ENCODE measurements at regions not wholly inside any gene's neighbourhood (a gene's known extent, or its start where the extent isn't known, plus 50 kb on each side); places are given as distances from the start of the nearest gene placed in this dataset.

- H3K27ac Mint-ChIP-seq = no peak overlapping the region
- H3K4me3 Mint-ChIP-seq = no peak overlapping the region
- H3K9me3 Mint-ChIP-seq = peaks cover 0 to 11% (median 5%) of the 10 kb centered on the region in 3 donors
- H3K36me3 Mint-ChIP-seq = peaks cover 2% of the 10 kb centered on the region
- no peaks in the 10 kb centered on the region for H3K27me3 Mint-ChIP-seq
- H3K4me1 Mint-ChIP-seq = no peaks in the 10 kb centered on the region
Observed at GRCh38 chr15:39058351-39059131, 493.9 kb upstream of the RASGRP1 start.

- peaks cover 2% of the 10 kb centered on the region for H3K36me3 Mint-ChIP-seq
- no peaks in the 10 kb centered on the region for H3K27me3 Mint-ChIP-seq
- no peak overlapping the region for H3K4me3 Mint-ChIP-seq
- H3K4me1 Mint-ChIP-seq = no peaks in the 10 kb centered on the region
- H3K9me3 Mint-ChIP-seq = peaks cover 0 to 8% (median 5%) of the 10 kb centered on the region in 3 donors
- no peak overlapping the region for H3K27ac Mint-ChIP-seq
Observed at GRCh38 chr15:39059917-39060316, 495.3 kb upstream of the RASGRP1 start.

GRCh38 chr15:39061952-39062464, 497.4 kb upstream of the RASGRP1 start:
- Mint-ChIP-seq H3K27ac (no peak overlapping the region), H3K4me3 (no peak overlapping the region), H3K36me3 (peaks cover 2% of the 10 kb centered on the region), H3K4me1 (no peaks in the 10 kb centered on the region), H3K9me3 (peaks cover 0 to 8% (median 2%) of the 10 kb centered on the region in 3 donors), H3K27me3 (no peaks in the 10 kb centered on the region)

GRCh38 chr15:39066677-39067076, 502.1 kb upstream of the RASGRP1 start:
- H3K36me3 Mint-ChIP-seq = peaks cover 2% of the 10 kb centered on the region
- H3K27ac Mint-ChIP-seq = no peak overlapping the region
- peaks cover 3% of the 10 kb centered on the region for H3K27me3 Mint-ChIP-seq
- H3K4me1 Mint-ChIP-seq = no peaks in the 10 kb centered on the region
- H3K4me3 Mint-ChIP-seq = no peak overlapping the region
- H3K9me3 Mint-ChIP-seq = peaks cover 0 to 8% (median 3%) of the 10 kb centered on the region in 3 donors

- Mint-ChIP-seq H3K4me3 (no peak overlapping the region), H3K36me3 (no peaks in the 10 kb centered on the region), H3K27ac (no peak overlapping the region), H3K9me3 (no peaks in the 10 kb centered on the region), H3K27me3 (no peaks in the 10 kb centered on the region), H3K4me1 (no peaks in the 10 kb centered on the region)
Observed at GRCh38 chr15:39074341-39074985, 506.4 kb upstream of the THBS1 start.

- no peak overlapping the region for H3K27ac Mint-ChIP-seq
- H3K4me1 Mint-ChIP-seq = no peaks in the 10 kb centered on the region
- H3K27me3 Mint-ChIP-seq = no peaks in the 10 kb centered on the region
- H3K4me3 Mint-ChIP-seq = no peak overlapping the region
- no peaks in the 10 kb centered on the region for H3K9me3 Mint-ChIP-seq
- no peaks in the 10 kb centered on the region for H3K36me3 Mint-ChIP-seq
Observed at GRCh38 chr15:39075311-39075710, 505.6 kb upstream of the THBS1 start.

- H3K4me1 Mint-ChIP-seq = no peaks in the 10 kb centered on the region
- no peaks in the 10 kb centered on the region for H3K9me3 Mint-ChIP-seq
- no peak overlapping the region for H3K27ac Mint-ChIP-seq
- no peak overlapping the region for H3K4me3 Mint-ChIP-seq
- no peaks in the 10 kb centered on the region for H3K36me3 Mint-ChIP-seq
- no peaks in the 10 kb centered on the region for H3K27me3 Mint-ChIP-seq
Observed at GRCh38 chr15:39075756-39076341, 505.0 kb upstream of the THBS1 start.

GRCh38 chr15:39078026-39078425, 502.9 kb upstream of the THBS1 start:
- Mint-ChIP-seq H3K9me3 (no peaks in the 10 kb centered on the region), H3K27me3 (no peaks in the 10 kb centered on the region), H3K36me3 (no peaks in the 10 kb centered on the region), H3K27ac (no peak overlapping the region), H3K4me1 (no peaks in the 10 kb centered on the region), H3K4me3 (no peak overlapping the region)

- Mint-ChIP-seq H3K4me1 (no peaks in the 10 kb centered on the region), H3K27me3 (no peaks in the 10 kb centered on the region), H3K36me3 (no peaks in the 10 kb centered on the region)
Observed at GRCh38 chr15:39079296-39079847, 501.5 kb upstream of the THBS1 start.

GRCh38 chr15:39083213-39083612, 497.7 kb upstream of the THBS1 start:
- H3K4me3 Mint-ChIP-seq = no peak overlapping the region
- H3K27ac Mint-ChIP-seq = no peak overlapping the region
- no peaks in the 10 kb centered on the region for H3K27me3 Mint-ChIP-seq
- H3K4me1 Mint-ChIP-seq = no peaks in the 10 kb centered on the region
- H3K36me3 Mint-ChIP-seq = no peaks in the 10 kb centered on the region
- peaks cover 0 to 2% (median 0%) of the 10 kb centered on the region in 3 donors for H3K9me3 Mint-ChIP-seq

More at GRCh38 chr15:39079296-39079847, 501.5 kb upstream of the THBS1 start:
- H3K4me3 Mint-ChIP-seq = no peak overlapping the region
- no peaks in the 10 kb centered on the region for H3K9me3 Mint-ChIP-seq
- H3K27ac Mint-ChIP-seq = no peak overlapping the region

GRCh38 chr15:39084674-39085530, 496.0 kb upstream of the THBS1 start:
- Mint-ChIP-seq H3K4me1 (no peaks in the 10 kb centered on the region), H3K4me3 (no peak overlapping the region), H3K36me3 (no peaks in the 10 kb centered on the region), H3K27me3 (no peaks in the 10 kb centered on the region), H3K9me3 (peaks cover 0 to 2% (median 0%) of the 10 kb centered on the region in 3 donors), H3K27ac (no peak overlapping the region)

- peaks cover 0 to 2% (median 0%) of the 10 kb centered on the region in 3 donors for H3K9me3 Mint-ChIP-seq
- no peaks in the 10 kb centered on the region for H3K4me1 Mint-ChIP-seq
Observed at GRCh38 chr15:39086641-39087040, 494.2 kb upstream of the THBS1 start.

GRCh38 chr15:39088156-39088555, 492.7 kb upstream of the THBS1 start:
- no peak overlapping the region for H3K4me3 Mint-ChIP-seq
- H3K4me1 Mint-ChIP-seq = no peaks in the 10 kb centered on the region
- no peaks in the 10 kb centered on the region for H3K36me3 Mint-ChIP-seq
- no peak overlapping the region for H3K27ac Mint-ChIP-seq
- H3K27me3 Mint-ChIP-seq = no peaks in the 10 kb centered on the region
- peaks cover 0 to 2% (median 0%) of the 10 kb centered on the region in 3 donors for H3K9me3 Mint-ChIP-seq

More at GRCh38 chr15:39086641-39087040, 494.2 kb upstream of the THBS1 start:
- H3K4me3 Mint-ChIP-seq = no peak overlapping the region
- no peaks in the 10 kb centered on the region for H3K27me3 Mint-ChIP-seq
- no peak overlapping the region for H3K27ac Mint-ChIP-seq
- no peaks in the 10 kb centered on the region for H3K36me3 Mint-ChIP-seq

- H3K27me3 Mint-ChIP-seq = no peaks in the 10 kb centered on the region
- no peak overlapping the region for H3K27ac Mint-ChIP-seq
- no peaks in the 10 kb centered on the region for H3K36me3 Mint-ChIP-seq
- no peaks in the 10 kb centered on the region for H3K9me3 Mint-ChIP-seq
- no peaks in the 10 kb centered on the region for H3K4me1 Mint-ChIP-seq
- no peak overlapping the region for H3K4me3 Mint-ChIP-seq
Observed at GRCh38 chr15:39092354-39092753, 488.5 kb upstream of the THBS1 start.
